H1 (cell line): ENCODE measurements at regions not wholly inside any gene's neighbourhood (a gene's known extent, or its start where the extent isn't known, plus 50 kb on each side); places are given as distances from the start of the nearest gene placed in this dataset.
A peak's percentile ranks its signal among the peaks of the same experiment; 100 is the strongest.

Source experiments
- CTCF ChIA-PET: fragments of 300-600 bp; sonication (Branson Sonifier 250); formaldehyde crosslinking; loops from one replicate; lab custom pipeline; 2021; ENCODE audit not compliant: partially characterized antibody; lab: Charles Lee
- POLR2A ChIA-PET: fragments of 300-600 bp; sonication (Branson Sonifier 250); formaldehyde crosslinking; loops from one replicate; lab custom pipeline; 2021; ENCODE audit warnings: inconsistent platforms; ENCODE audit not compliant: partially characterized antibody; lab: Charles Lee
- DNase-seq, 2 experiments: peaks; one replicate each; pipeline versions ENCODE4 v3.0.0 to v3.0.0-alpha.2; 2010 to 2022; ENCODE audit warnings: low spot score in 2 of 2, low read depth in 1 of 2, mixed read lengths in 1 of 2
- FAIRE-seq: peaks from 2 replicates; lab custom pipeline; 2011; peaks lifted over from hg19 to GRCh38; lab: Jason Lieb, UNC
- H2AFZ ChIP-seq: 2 replicates; pipeline ENCODE4 v1.8.1; 2012; ENCODE audit warnings: low read length, inconsistent platforms
- H2AK5ac ChIP-seq: 2 replicates; pipeline ENCODE4 v1.6.1; 2013; ENCODE audit warnings: low read depth, low read length
- H2BK120ac ChIP-seq: replicated peaks from 2 replicates; pipeline ENCODE3; 2013; ENCODE audit warnings: low read depth, low read length, inconsistent platforms
- H2BK12ac ChIP-seq: 2 replicates; pipeline ENCODE4 v1.6.1; 2013; ENCODE audit warnings: low read depth, low read length
- H2BK15ac ChIP-seq: 2 replicates; pipeline ENCODE4 v1.6.1; 2013; ENCODE audit warnings: low read length
- H2BK20ac ChIP-seq: 2 replicates; pipeline ENCODE4 v1.6.1; 2013; ENCODE audit warnings: low read length
- H2BK5ac ChIP-seq: 2 replicates; pipeline ENCODE4 v1.6.1; 2013; ENCODE audit warnings: low read depth, low read length
- H3K14ac ChIP-seq: 2 replicates; pipeline ENCODE4 v1.6.1; 2013; ENCODE audit warnings: inconsistent platforms; ENCODE audit not compliant: insufficient read length
- H3K18ac ChIP-seq: 2 replicates; pipeline ENCODE4 v1.6.1; 2013; ENCODE audit warnings: low read length; ENCODE audit errors: extremely low read depth
- H3K23ac ChIP-seq: 2 replicates; pipeline ENCODE4 v1.6.1; 2013; ENCODE audit warnings: inconsistent platforms; ENCODE audit not compliant: insufficient read length
- H3K23me2 ChIP-seq: 2 replicates; pipeline ENCODE4 v1.6.1; 2013; ENCODE audit warnings: low read depth, low read length
- H3K27ac ChIP-seq: 2 replicates; pipeline ENCODE4 v1.6.1; 2011; ENCODE audit warnings: low read depth, low read length, inconsistent platforms
- H3K27me3 ChIP-seq, 4 experiments: replicated peaks in 1 of 4; 1 replicate in 1 of 4; 2 replicates in 3 of 4; pipeline versions ENCODE4 v1.6.1 to v1.8.1; 2011 to 2013; ENCODE audit warnings: low read length in 3 of 4, mild to moderate bottlenecking in 3 of 4, inconsistent platforms in 2 of 4, mixed read lengths in 2 of 4, moderate library complexity in 1 of 4; ENCODE audit not compliant: control insufficient read depth in 3 of 4, insufficient read depth in 3 of 4; ENCODE audit errors: extremely low read depth in 1 of 4
- H3K36me3 ChIP-seq, 4 experiments: 2 replicates each; pipeline versions ENCODE4 v1.6.1 to v1.8.1; 2011 to 2013; ENCODE audit warnings: mild to moderate bottlenecking in 4 of 4, low read length in 3 of 4, moderate library complexity in 2 of 4, control low read depth in 1 of 4, inconsistent platforms in 1 of 4; ENCODE audit not compliant: insufficient read depth in 4 of 4, control insufficient read depth in 2 of 4
- H3K4ac ChIP-seq: replicated peaks from 2 replicates; pipeline ENCODE3; 2013; ENCODE audit warnings: low read length, low read depth, mixed read lengths, inconsistent platforms; ENCODE audit not compliant: insufficient read length
- H3K4me1 ChIP-seq, 4 experiments: replicated peaks in 1 of 4; 1 replicate in 1 of 4; 2 replicates in 3 of 4; pipeline versions ENCODE4 v1.6.1 to v1.8.1; 2011 to 2013; ENCODE audit warnings: low read length in 3 of 4, inconsistent platforms in 2 of 4, mixed read lengths in 1 of 4; ENCODE audit not compliant: insufficient read depth in 4 of 4, control insufficient read depth in 3 of 4
- H3K4me2 ChIP-seq, 2 experiments: 2 replicates each; pipeline versions ENCODE4 v1.6.1 to v1.8.1; 2011 to 2013; ENCODE audit warnings: low read depth in 2 of 2, low read length in 2 of 2, control low read depth in 1 of 2, inconsistent platforms in 1 of 2, mild to moderate bottlenecking in 1 of 2; ENCODE audit not compliant: insufficient read depth in 1 of 2
- H3K4me3 ChIP-seq, 4 experiments: fragments of 200-600, 300-600 bp in 1 of 4; sonication (generic), shearing (Covaris generic), sonication (Bioruptor Twin) in 1 of 4; 2 replicates each; pipeline versions ENCODE4 v1.5.1 to v1.8.1; 2011 to 2016; ENCODE audit warnings: low read length in 4 of 4, low read depth in 3 of 4, control low read depth in 2 of 4, inconsistent platforms in 2 of 4, mild to moderate bottlenecking in 2 of 4, mixed read lengths in 1 of 4, moderate library complexity in 1 of 4; ENCODE audit not compliant: insufficient read depth in 2 of 4; ENCODE audit errors: extremely low read depth in 1 of 4
- H3K56ac ChIP-seq: replicated peaks from 2 replicates; pipeline ENCODE3; 2013; ENCODE audit warnings: low read depth, mild to moderate bottlenecking, mixed read lengths, low read length, inconsistent platforms; ENCODE audit not compliant: insufficient read length
- H3K79me1 ChIP-seq: 2 replicates; pipeline ENCODE4 v1.6.1; 2013; ENCODE audit warnings: low read depth, low read length, control low read depth
- H3K79me2 ChIP-seq, 2 experiments: 2 replicates each; pipeline versions ENCODE4 v1.6.1 to v1.8.1; 2012 to 2013; ENCODE audit warnings: low read length in 2 of 2, mild to moderate bottlenecking in 2 of 2, inconsistent platforms in 1 of 2; ENCODE audit not compliant: insufficient read depth in 2 of 2, control insufficient read depth in 1 of 2
- H3K9ac ChIP-seq, 4 experiments: replicated peaks in 1 of 4; 1 replicate in 1 of 4; 2 replicates in 3 of 4; pipeline versions ENCODE4 v1.6.1 to v1.8.1; 2011 to 2013; ENCODE audit warnings: low read depth in 3 of 4, low read length in 3 of 4, control low read depth in 2 of 4, mild to moderate bottlenecking in 2 of 4, moderate library complexity in 2 of 4, inconsistent platforms in 1 of 4; ENCODE audit errors: extremely low read depth in 1 of 4
- H3K9me3 ChIP-seq, 2 experiments: 2 replicates each; pipeline versions ENCODE4 v1.6.1 to v1.8.1; 2012 to 2013; ENCODE audit warnings: mild to moderate bottlenecking in 2 of 2, moderate library complexity in 2 of 2, control low read depth in 1 of 2, inconsistent platforms in 1 of 2, low read depth in 1 of 2, low read length in 1 of 2, mixed read lengths in 1 of 2; ENCODE audit not compliant: insufficient read depth in 2 of 2
- H4K20me1 ChIP-seq, 2 experiments: replicated peaks in 1 of 2; 2 replicates each; pipeline versions ENCODE3 to v1.8.1; 2011 to 2013; ENCODE audit warnings: inconsistent platforms in 2 of 2, low read length in 2 of 2, mild to moderate bottlenecking in 1 of 2; ENCODE audit not compliant: insufficient read depth in 2 of 2, control insufficient read depth in 1 of 2
- H4K5ac ChIP-seq: 2 replicates; pipeline ENCODE4 v1.6.1; 2013; ENCODE audit warnings: low read length, low read depth, mixed read lengths, inconsistent platforms; ENCODE audit not compliant: insufficient read length
- H4K8ac ChIP-seq: 2 replicates; pipeline ENCODE4 v1.8.0; 2013; ENCODE audit warnings: mild to moderate bottlenecking, moderate library complexity, low read length, inconsistent platforms; ENCODE audit not compliant: insufficient read depth; ENCODE audit errors: extremely low read depth
- H4K91ac ChIP-seq: replicated peaks from 2 replicates; pipeline ENCODE3; 2013; ENCODE audit warnings: low read length, mixed read lengths, inconsistent platforms; ENCODE audit not compliant: insufficient read length
- SP2 ChIP-seq: IDR thresholded peaks from 2 replicates; pipeline ENCODE4 v1.6.1; 2012; ENCODE audit warnings: mild to moderate bottlenecking, low read length, inconsistent platforms
- WGBS, 2 experiments: shearing (Covaris generic) in 1 of 2; methylation state at CpG; one replicate each; pipeline versions ENCODE4 v1.1.6 to v1.1.7; 2013 to 2015; ENCODE audit warnings: low lambda C conversion rate in 2 of 2, mixed read lengths in 2 of 2, inconsistent platforms in 1 of 2, low coverage in 1 of 2, missing lambda C conversion rate in 1 of 2; ENCODE audit not compliant: insufficient replicate concordance in 2 of 2, insufficient coverage in 1 of 2, insufficient read length in 1 of 2; ENCODE audit errors: extremely low coverage in 1 of 2, missing lambda C conversion rate in 1 of 2; 5-methylcytosine and 5-hydroxymethylcytosine counted together

GRCh38 chr17:79217473-79218135 is 143.0 kb downstream of the ENGASE start:
- H3K4me2 ChIP-seq, result no peak overlapping the region
- H3K9ac ChIP-seq, result no peak overlapping the region
- no peak overlapping the region for H4K8ac ChIP-seq
- H4K91ac ChIP-seq, result no peak overlapping the region
- H3K56ac ChIP-seq, result no peak overlapping the region
- FAIRE-seq, result no peak
- 0 out of 2 replicates have a peak overlapping the region, but pooled peaks have one; percentile 39 for H2AK5ac ChIP-seq
- no peak overlapping the region for H2BK120ac ChIP-seq
- no peak overlapping the region for H3K4ac ChIP-seq
- no peak overlapping the region for H2AFZ ChIP-seq
- ChIA-PET POLR2A (interaction anchor here (0.5 kb wide), 1 partner anchor 231 kb away, joined by 3 read pairs; no protein-coding TSS in a partner anchor), CTCF (interaction anchor here (0.8 to 4.3 kb wide), 9 partner anchors 11 to 524 kb away, joined by 3 to 16 read pairs (median 3); no protein-coding TSS in a partner anchor)
- 94% methylated on average over 11 of the region's 12 CpGs; no CpG with 5 or more reads in 1 of the 2 experiments for WGBS, 2 experiments
- DNase-seq, result no peak
- no peak overlapping the region for H2BK5ac ChIP-seq
- no peaks in the 10 kb centered on the region for H3K9me3 ChIP-seq
- no peaks in the 10 kb centered on the region for H3K79me2 ChIP-seq
- no peaks in the 10 kb centered on the region for H3K36me3 ChIP-seq
- H3K4me3 ChIP-seq, result no peak overlapping the region
- H3K18ac ChIP-seq, result no peak overlapping the region; the same call in 1 of the 2 replicates
- H3K23ac ChIP-seq, result no peak overlapping the region
- H3K79me1 ChIP-seq, result no peaks in the 10 kb centered on the region; the same call in 1 of the 2 replicates
- H4K20me1 ChIP-seq, result no peaks in the 10 kb centered on the region
- H3K23me2 ChIP-seq, result peaks cover 7% of the 10 kb centered on the region; the same call in 1 of the 2 replicates
- no peak overlapping the region for H2BK15ac ChIP-seq
- H4K5ac ChIP-seq, result no peak overlapping the region
- no peak overlapping the region for H3K27ac ChIP-seq
- H3K4me1 ChIP-seq, result peaks cover 0 to 48% (median 30%) of the 10 kb centered on the region in 4 experiments; a peak in 6 of 7 replicates
- no peak for TF ChIP-seq SP2
- H3K14ac ChIP-seq, result no peak overlapping the region
- peak overlapping the region; percentile 68; the same call in 1 of the 2 replicates for H2BK12ac ChIP-seq
- H2BK20ac ChIP-seq, result no peak overlapping the region
- no peaks in the 10 kb centered on the region; a peak in 1 of 7 replicates for H3K27me3 ChIP-seq
